ENCODE measurements at regions not wholly inside any gene's neighbourhood (a gene's known extent, or its start where the extent isn't known, plus 50 kb on each side); places are given as distances from the start of the nearest gene placed in this dataset.

DNA sequence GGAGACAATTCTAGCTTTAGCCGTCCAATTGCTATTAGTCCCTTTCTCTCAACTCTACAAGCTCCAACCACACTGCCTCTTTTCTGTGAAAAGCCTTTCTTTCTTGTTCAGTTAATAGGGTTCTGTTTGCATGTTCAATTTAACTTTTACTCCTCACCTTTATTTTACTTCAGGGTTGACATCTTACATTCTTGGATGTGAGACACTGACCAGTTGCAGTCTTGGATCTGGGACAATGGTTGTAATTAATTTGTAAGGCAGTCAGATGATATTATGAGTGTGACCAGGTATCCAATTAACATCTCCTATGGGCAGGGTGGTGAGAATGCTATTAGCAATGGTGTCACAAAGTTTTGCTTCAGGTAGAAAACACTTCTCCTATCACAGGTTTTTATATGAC lies 774.5 kb downstream of the TLR4 start:
- Histone ChIP-seq H3K4me3 (replicated peaks; ENCODE audit: low read depth, low read length) (no peak overlapping the region), H3K27me3 (replicated peaks; ENCODE audit: control insufficient read depth, insufficient read depth, low read length) (no peaks in the 10 kb centered on the region), H3K36me3 (ENCODE audit: control insufficient read depth, insufficient read depth, low read length) (no peaks in the 10 kb centered on the region)
- DNase-seq (ENCODE audit: extremely low read depth, insufficient read length), result no peak
- TF ChIP-seq, protein P1, sequence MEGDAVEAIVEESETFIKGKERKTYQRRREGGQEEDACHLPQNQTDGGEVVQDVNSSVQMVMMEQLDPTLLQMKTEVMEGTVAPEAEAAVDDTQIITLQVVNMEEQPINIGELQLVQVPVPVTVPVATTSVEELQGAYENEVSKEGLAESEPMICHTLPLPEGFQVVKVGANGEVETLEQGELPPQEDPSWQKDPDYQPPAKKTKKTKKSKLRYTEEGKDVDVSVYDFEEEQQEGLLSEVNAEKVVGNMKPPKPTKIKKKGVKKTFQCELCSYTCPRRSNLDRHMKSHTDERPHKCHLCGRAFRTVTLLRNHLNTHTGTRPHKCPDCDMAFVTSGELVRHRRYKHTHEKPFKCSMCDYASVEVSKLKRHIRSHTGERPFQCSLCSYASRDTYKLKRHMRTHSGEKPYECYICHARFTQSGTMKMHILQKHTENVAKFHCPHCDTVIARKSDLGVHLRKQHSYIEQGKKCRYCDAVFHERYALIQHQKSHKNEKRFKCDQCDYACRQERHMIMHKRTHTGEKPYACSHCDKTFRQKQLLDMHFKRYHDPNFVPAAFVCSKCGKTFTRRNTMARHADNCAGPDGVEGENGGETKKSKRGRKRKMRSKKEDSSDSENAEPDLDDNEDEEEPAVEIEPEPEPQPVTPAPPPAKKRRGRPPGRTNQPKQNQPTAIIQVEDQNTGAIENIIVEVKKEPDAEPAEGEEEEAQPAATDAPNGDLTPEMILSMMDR (IDR thresholded peaks at IDR 0.05; ENCODE audit: insufficient read depth, low read length, poor library complexity, severe bottlenecking), result no peak

GRCh38 chr9:118482306-118482705 lies 778.1 kb downstream of the TLR4 start:
- H3K27me3 ChIP-seq (replicated peaks; ENCODE audit: control insufficient read depth, insufficient read depth, low read length), result no peaks in the 10 kb centered on the region
- no peak for DNase-seq (ENCODE audit: extremely low read depth, insufficient read length)
- no peaks in the 10 kb centered on the region for H3K36me3 ChIP-seq (ENCODE audit: control insufficient read depth, insufficient read depth, low read length)
- TF ChIP-seq, protein P1 (IDR thresholded peaks at IDR 0.05; ENCODE audit: insufficient read depth, low read length, poor library complexity, severe bottlenecking), result no peak
- no peak overlapping the region for H3K4me3 ChIP-seq (replicated peaks; ENCODE audit: low read depth, low read length)

DNA sequence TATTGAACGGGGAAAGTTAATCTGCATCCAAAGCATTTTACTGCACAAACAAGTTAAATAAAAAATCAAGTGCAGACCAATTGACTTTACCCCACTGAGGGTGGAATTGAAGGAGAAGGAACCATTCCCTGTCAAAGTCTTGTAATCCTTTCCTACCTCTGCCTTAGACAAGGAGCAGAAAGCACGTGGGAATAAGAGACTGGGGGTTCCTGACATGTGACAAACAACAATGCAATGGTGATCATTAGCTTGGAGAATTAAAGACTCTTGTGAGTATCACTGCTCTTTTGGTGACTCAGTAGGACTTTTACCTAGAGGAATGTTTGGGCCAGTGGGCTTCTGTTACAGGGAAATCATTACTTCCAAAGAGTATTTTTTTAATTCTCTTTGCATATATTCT lies 779.5 kb downstream of the TLR4 start:
- DNase-seq (ENCODE audit: extremely low read depth, insufficient read length), result no peak
- no peaks in the 10 kb centered on the region for H3K36me3 ChIP-seq (ENCODE audit: control insufficient read depth, insufficient read depth, low read length)
- no peaks in the 10 kb centered on the region for H3K27me3 ChIP-seq (replicated peaks; ENCODE audit: control insufficient read depth, insufficient read depth, low read length)
- TF ChIP-seq, protein P1 (IDR thresholded peaks at IDR 0.05; ENCODE audit: insufficient read depth, low read length, poor library complexity, severe bottlenecking), result no peak
- no peak overlapping the region for H3K4me3 ChIP-seq (replicated peaks; ENCODE audit: low read depth, low read length)

- Histone ChIP-seq H3K27me3 (replicated peaks; ENCODE audit: control insufficient read depth, insufficient read depth, low read length) (no peaks in the 10 kb centered on the region), H3K4me3 (replicated peaks; ENCODE audit: low read depth, low read length) (no peak overlapping the region), H3K36me3 (ENCODE audit: control insufficient read depth, insufficient read depth, low read length) (no peaks in the 10 kb centered on the region)
- TF ChIP-seq, protein P1 (IDR thresholded peaks at IDR 0.05; ENCODE audit: insufficient read depth, low read length, poor library complexity, severe bottlenecking), result no peak
- no peak for DNase-seq (ENCODE audit: extremely low read depth, insufficient read length)
These were observed 799.0 kb downstream of the TLR4 start for GRCh38 chr9:118503236-118503635.

DNA sequence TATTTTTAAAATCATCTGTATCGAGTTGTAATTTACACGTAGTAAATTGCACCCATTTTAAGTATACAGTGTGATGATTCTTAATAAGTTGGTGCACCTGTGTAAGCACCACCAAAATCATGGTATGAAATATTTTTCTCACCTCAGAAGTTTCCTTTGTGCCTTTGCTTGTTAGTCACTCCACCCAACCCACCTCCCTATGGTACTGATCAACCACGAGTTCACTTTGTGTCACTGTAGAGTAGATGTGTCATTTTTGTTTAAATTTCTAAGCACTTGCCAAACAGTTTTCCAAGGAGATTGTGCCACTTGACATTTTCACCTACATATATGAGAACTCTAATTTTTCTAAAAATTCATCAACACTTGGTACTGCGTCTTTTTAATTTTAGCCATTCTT lies 806.5 kb downstream of the TLR4 start:
- H3K36me3 ChIP-seq (ENCODE audit: control insufficient read depth, insufficient read depth, low read length), result no peaks in the 10 kb centered on the region
- TF ChIP-seq, protein P1 (IDR thresholded peaks at IDR 0.05; ENCODE audit: insufficient read depth, low read length, poor library complexity, severe bottlenecking), result no peak
- H3K4me3 ChIP-seq (replicated peaks; ENCODE audit: low read depth, low read length), result no peak overlapping the region
- H3K27me3 ChIP-seq (replicated peaks; ENCODE audit: control insufficient read depth, insufficient read depth, low read length), result no peaks in the 10 kb centered on the region
- DNase-seq (ENCODE audit: extremely low read depth, insufficient read length), result no peak

- no peak for DNase-seq (ENCODE audit: extremely low read depth, insufficient read length)
- TF ChIP-seq, protein P1 (IDR thresholded peaks at IDR 0.05; ENCODE audit: insufficient read depth, low read length, poor library complexity, severe bottlenecking), result no peak
- Histone ChIP-seq H3K27me3 (replicated peaks; ENCODE audit: control insufficient read depth, insufficient read depth, low read length) (no peaks in the 10 kb centered on the region), H3K36me3 (ENCODE audit: control insufficient read depth, insufficient read depth, low read length) (no peaks in the 10 kb centered on the region), H3K4me3 (replicated peaks; ENCODE audit: low read depth, low read length) (no peak overlapping the region)
These were observed 811.7 kb downstream of the TLR4 start for GRCh38 chr9:118515947-118516346.
